RCC 7860 (cell line): ENCODE measurements at regions not wholly inside any gene's neighbourhood (a gene's known extent, or its start where the extent isn't known, plus 50 kb on each side); places are given as distances from the start of the nearest gene placed in this dataset.

Experiments
- DNase-seq: peaks from one replicate; pipeline ENCODE4 v3.0.0-alpha.2; 2015; ENCODE audit warnings: low spot score
- FAIRE-seq: peaks from 2 replicates; lab custom pipeline; 2012; peaks lifted over from hg19 to GRCh38; lab: Jason Lieb, UNC

GRCh38 chr4:138030375-138030774, 211.8 kb downstream of the SLC7A11 start:
- no peak for DNase-seq
- FAIRE-seq = no peak

GRCh38 chr4:138028923-138029322, 213.2 kb downstream of the SLC7A11 start:
- DNase-seq (no peak), FAIRE-seq (no peak)

GRCh38 chr4:138021139-138021830, 220.9 kb downstream of the SLC7A11 start:
- FAIRE-seq (no peak), DNase-seq (no peak)

- FAIRE-seq = no peak
- no peak for DNase-seq
Observed at GRCh38 chr4:138014590-138015288, 227.4 kb downstream of the SLC7A11 start.

- DNase-seq = no peak
- no peak for FAIRE-seq
Observed at GRCh38 chr4:138013625-138014024, 228.5 kb downstream of the SLC7A11 start.

GRCh38 chr4:138010639-138011038, 231.5 kb downstream of the SLC7A11 start:
- FAIRE-seq (no peak), DNase-seq (no peak)

GRCh38 chr4:138007572-138007971, 234.6 kb downstream of the SLC7A11 start:
- DNase-seq = no peak
- FAIRE-seq = no peak

- DNase-seq (no peak), FAIRE-seq (no peak)
Observed at GRCh38 chr4:138005486-138005885, 236.7 kb downstream of the SLC7A11 start.

- no peak for DNase-seq
- FAIRE-seq = no peak
Observed at GRCh38 chr4:138003248-138003647, 238.9 kb downstream of the SLC7A11 start.

GRCh38 chr4:137998666-137999429, 243.3 kb downstream of the SLC7A11 start:
- DNase-seq (no peak), FAIRE-seq (no peak)

GRCh38 chr4:137997496-137997895, 244.7 kb downstream of the SLC7A11 start:
- no peak for FAIRE-seq
- DNase-seq = no peak

- peak; percentile 69 for FAIRE-seq
Observed at GRCh38 chr4:137994853-137995252, 247.3 kb downstream of the SLC7A11 start.

GRCh38 chr4:137993232-137993631, 248.9 kb downstream of the SLC7A11 start:
- DNase-seq = no peak

More at GRCh38 chr4:137994853-137995252, 247.3 kb downstream of the SLC7A11 start:
- peak; percentile 62 for DNase-seq

GRCh38 chr4:137981277-137981676, 260.9 kb downstream of the SLC7A11 start:
- FAIRE-seq (no peak), DNase-seq (peak; percentile 22)

More at GRCh38 chr4:137993232-137993631, 248.9 kb downstream of the SLC7A11 start:
- no peak for FAIRE-seq

GRCh38 chr4:137980641-137981040, 261.5 kb downstream of the SLC7A11 start:
- FAIRE-seq (no peak), DNase-seq (no peak)

GRCh38 chr4:137979938-137980337, 262.2 kb downstream of the SLC7A11 start:
- DNase-seq (no peak), FAIRE-seq (no peak)

- FAIRE-seq (no peak), DNase-seq (no peak)
Observed at GRCh38 chr4:137968956-137969678, 273.0 kb downstream of the SLC7A11 start.

- DNase-seq = peak; percentile 8
- no peak for FAIRE-seq
Observed at GRCh38 chr4:137967480-137968190, 274.5 kb downstream of the SLC7A11 start.

- FAIRE-seq = no peak
- DNase-seq = no peak
Observed at GRCh38 chr4:137966504-137966903, 275.6 kb downstream of the SLC7A11 start.

- FAIRE-seq (no peak), DNase-seq (no peak)
Observed at GRCh38 chr4:137961051-137961438, 281.1 kb downstream of the SLC7A11 start.
